Endothelial cell (in vitro differentiated cells): ENCODE measurements at regions not wholly inside any gene's neighbourhood (a gene's known extent, or its start where the extent isn't known, plus 50 kb on each side); places are given as distances from the start of the nearest gene placed in this dataset.

ENCODE experiments used
- DNase-seq: peaks from one replicate; pipeline ENCODE4 v3.0.0; 2021; ENCODE audit warnings: low spot score
- H3K27ac Mint-ChIP-seq: one replicate; pipeline ENCODE4 v1.8.0; 2021; ENCODE audit warnings: mixed read lengths, inconsistent platforms; ENCODE audit not compliant: unreplicated experiment
- H3K27me3 Mint-ChIP-seq: one replicate; pipeline ENCODE4 v1.8.0; 2021; ENCODE audit warnings: mild to moderate bottlenecking, moderate library complexity, mixed read lengths, inconsistent platforms; ENCODE audit not compliant: unreplicated experiment
- H3K36me3 Mint-ChIP-seq: one replicate; pipeline ENCODE4 v1.8.0; 2021; ENCODE audit warnings: mild to moderate bottlenecking, low read depth, mixed read lengths, inconsistent platforms; ENCODE audit not compliant: unreplicated experiment
- H3K4me1 Mint-ChIP-seq: one replicate; pipeline ENCODE4 v1.8.0; 2021; ENCODE audit warnings: mild to moderate bottlenecking, mixed read lengths, inconsistent platforms; ENCODE audit not compliant: unreplicated experiment
- H3K4me3 Mint-ChIP-seq: one replicate; pipeline ENCODE4 v1.8.0; 2021; ENCODE audit warnings: mild to moderate bottlenecking, mixed read lengths, inconsistent platforms; ENCODE audit not compliant: unreplicated experiment
- H3K9me3 Mint-ChIP-seq: one replicate; pipeline ENCODE4 v1.8.0; 2021; ENCODE audit warnings: mixed read lengths, inconsistent platforms; ENCODE audit not compliant: unreplicated experiment
- TF ChIP-seq, protein P1 (sequence below): fragments of 200-600 bp; sonication (generic); IDR thresholded peaks from one replicate; pipeline ENCODE4 v1.5.0; 2021; ENCODE audit warnings: antibody characterized with exemption; ENCODE audit not compliant: unreplicated experiment

DNA sequence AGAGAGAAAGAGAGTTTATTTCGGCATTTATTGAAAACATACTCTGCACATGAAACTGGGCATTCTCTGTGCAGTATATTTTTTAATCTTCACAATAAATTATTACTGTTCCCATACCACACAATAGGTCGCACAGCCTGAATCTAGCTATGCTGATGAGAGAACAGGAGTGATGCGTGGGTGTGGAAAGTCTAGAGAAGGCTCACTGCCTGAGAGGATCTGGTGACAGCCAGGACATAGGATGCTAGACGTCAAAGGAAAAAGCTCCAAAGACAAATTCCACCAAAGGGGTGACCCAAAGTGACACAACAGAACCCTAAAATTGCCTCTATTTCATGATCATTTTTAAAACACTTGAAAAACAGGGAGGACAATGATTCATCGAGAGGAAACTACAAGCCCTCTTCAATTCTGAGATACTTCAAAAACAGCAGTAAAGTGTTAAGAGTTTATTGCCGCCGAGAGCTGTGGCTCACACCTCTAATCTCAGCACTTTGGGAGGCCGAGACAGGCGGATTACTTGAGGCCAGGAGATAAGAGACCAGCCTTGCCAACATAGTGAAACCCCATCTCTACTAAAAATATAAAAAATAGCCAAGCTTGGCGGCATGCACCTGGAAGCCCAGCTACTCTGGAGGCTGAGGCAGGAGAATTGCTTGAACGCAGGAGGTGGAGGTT, 189.6 kb upstream of the NBEA start:
- Mint-ChIP-seq H3K27me3 (no peaks in the 10 kb centered on the region), H3K4me3 (no peak overlapping the region), H3K36me3 (no peaks in the 10 kb centered on the region), H3K9me3 (no peaks in the 10 kb centered on the region), H3K27ac (no peak overlapping the region), H3K4me1 (no peaks in the 10 kb centered on the region)
- TF ChIP-seq, protein P1, sequence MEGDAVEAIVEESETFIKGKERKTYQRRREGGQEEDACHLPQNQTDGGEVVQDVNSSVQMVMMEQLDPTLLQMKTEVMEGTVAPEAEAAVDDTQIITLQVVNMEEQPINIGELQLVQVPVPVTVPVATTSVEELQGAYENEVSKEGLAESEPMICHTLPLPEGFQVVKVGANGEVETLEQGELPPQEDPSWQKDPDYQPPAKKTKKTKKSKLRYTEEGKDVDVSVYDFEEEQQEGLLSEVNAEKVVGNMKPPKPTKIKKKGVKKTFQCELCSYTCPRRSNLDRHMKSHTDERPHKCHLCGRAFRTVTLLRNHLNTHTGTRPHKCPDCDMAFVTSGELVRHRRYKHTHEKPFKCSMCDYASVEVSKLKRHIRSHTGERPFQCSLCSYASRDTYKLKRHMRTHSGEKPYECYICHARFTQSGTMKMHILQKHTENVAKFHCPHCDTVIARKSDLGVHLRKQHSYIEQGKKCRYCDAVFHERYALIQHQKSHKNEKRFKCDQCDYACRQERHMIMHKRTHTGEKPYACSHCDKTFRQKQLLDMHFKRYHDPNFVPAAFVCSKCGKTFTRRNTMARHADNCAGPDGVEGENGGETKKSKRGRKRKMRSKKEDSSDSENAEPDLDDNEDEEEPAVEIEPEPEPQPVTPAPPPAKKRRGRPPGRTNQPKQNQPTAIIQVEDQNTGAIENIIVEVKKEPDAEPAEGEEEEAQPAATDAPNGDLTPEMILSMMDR: no peak
- DNase-seq: no peak

- DNase-seq: no peak
- no peak overlapping the region for H3K4me3 Mint-ChIP-seq
- no peaks in the 10 kb centered on the region for H3K9me3 Mint-ChIP-seq
- TF ChIP-seq, protein P1: no peak
- no peaks in the 10 kb centered on the region for H3K27me3 Mint-ChIP-seq
- H3K27ac Mint-ChIP-seq: no peak overlapping the region
- no peaks in the 10 kb centered on the region for H3K4me1 Mint-ChIP-seq
- H3K36me3 Mint-ChIP-seq: no peaks in the 10 kb centered on the region
Observed at GRCh38 chr13:34756136-34756535, 185.9 kb upstream of the NBEA start.

DNA sequence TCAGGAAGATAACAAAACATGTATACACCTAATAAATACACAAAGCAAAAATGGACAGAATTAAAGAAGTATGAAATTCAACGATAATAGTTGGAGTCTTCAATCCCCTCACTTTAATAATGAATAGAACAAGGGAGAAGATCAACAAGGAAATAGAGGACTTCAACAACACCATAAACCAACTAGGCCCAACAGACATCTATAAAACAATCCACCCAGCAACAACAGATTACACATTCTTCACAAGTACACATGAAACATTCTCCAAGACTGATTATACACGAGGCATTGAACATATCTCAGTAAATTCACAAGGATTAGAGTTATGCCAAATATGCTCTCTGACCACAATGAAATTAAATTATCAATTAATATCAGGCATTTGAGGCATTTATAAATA, 185.5 kb upstream of the NBEA start:
- H3K4me1 Mint-ChIP-seq: no peaks in the 10 kb centered on the region

GRCh38 chr13:34757441-34757840, 184.6 kb upstream of the NBEA start:
- TF ChIP-seq, protein P1: no peak
- H3K4me1 Mint-ChIP-seq: no peaks in the 10 kb centered on the region
- H3K9me3 Mint-ChIP-seq: no peaks in the 10 kb centered on the region
- H3K4me3 Mint-ChIP-seq: no peak overlapping the region
- no peaks in the 10 kb centered on the region for H3K36me3 Mint-ChIP-seq
- no peak overlapping the region for H3K27ac Mint-ChIP-seq
- DNase-seq: no peak
- no peaks in the 10 kb centered on the region for H3K27me3 Mint-ChIP-seq

More for the DNA sequence above, 185.5 kb upstream of the NBEA start:
- TF ChIP-seq, protein P1: no peak
- no peaks in the 10 kb centered on the region for H3K9me3 Mint-ChIP-seq
- H3K27ac Mint-ChIP-seq: no peak overlapping the region
- DNase-seq: no peak
- H3K27me3 Mint-ChIP-seq: no peaks in the 10 kb centered on the region
- no peaks in the 10 kb centered on the region for H3K36me3 Mint-ChIP-seq
- H3K4me3 Mint-ChIP-seq: no peak overlapping the region

DNA sequence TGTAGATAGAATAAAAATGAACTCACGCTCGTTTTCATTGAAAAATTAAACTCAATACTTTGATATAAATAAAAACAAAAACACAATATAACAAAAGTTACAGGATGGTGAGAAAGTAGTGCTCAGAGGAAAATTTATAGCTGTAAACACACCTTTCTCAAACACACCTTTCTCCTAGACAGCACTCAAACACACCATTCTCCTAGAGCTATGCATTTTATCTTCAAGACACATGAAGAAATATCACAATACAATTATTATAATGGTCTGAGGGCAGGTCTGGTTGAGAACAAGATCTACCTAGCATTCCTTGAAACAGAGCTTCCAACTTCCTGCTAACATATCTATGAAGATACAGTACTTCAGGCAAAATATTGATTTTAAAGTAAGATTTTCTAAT, 183.4 kb upstream of the NBEA start:
- TF ChIP-seq, protein P1: no peak
- no peaks in the 10 kb centered on the region for H3K4me1 Mint-ChIP-seq
- H3K27ac Mint-ChIP-seq: no peak overlapping the region

More for the DNA sequence above, 183.4 kb upstream of the NBEA start:
- H3K36me3 Mint-ChIP-seq: no peaks in the 10 kb centered on the region
- no peak for DNase-seq
- H3K27me3 Mint-ChIP-seq: no peaks in the 10 kb centered on the region
- H3K4me3 Mint-ChIP-seq: no peak overlapping the region
- no peaks in the 10 kb centered on the region for H3K9me3 Mint-ChIP-seq
